GM21360 (cell line): ENCODE measurements at regions not wholly inside any gene's neighbourhood (a gene's known extent, or its start where the extent isn't known, plus 50 kb on each side); places are given as distances from the start of the nearest gene placed in this dataset.

Experiments used
- ATAC-seq: cut with Tn5 transposase; IDR thresholded peaks from one replicate; pipeline ENCODE4 v1.9.1; 2021; ENCODE audit warnings: mild to moderate bottlenecking, moderate library complexity; ENCODE audit not compliant: unreplicated experiment

- ATAC-seq, result no peak
These were observed 471.5 kb downstream of the EPHA4 start for GRCh38 chr2:221100467-221101089.

DNA sequence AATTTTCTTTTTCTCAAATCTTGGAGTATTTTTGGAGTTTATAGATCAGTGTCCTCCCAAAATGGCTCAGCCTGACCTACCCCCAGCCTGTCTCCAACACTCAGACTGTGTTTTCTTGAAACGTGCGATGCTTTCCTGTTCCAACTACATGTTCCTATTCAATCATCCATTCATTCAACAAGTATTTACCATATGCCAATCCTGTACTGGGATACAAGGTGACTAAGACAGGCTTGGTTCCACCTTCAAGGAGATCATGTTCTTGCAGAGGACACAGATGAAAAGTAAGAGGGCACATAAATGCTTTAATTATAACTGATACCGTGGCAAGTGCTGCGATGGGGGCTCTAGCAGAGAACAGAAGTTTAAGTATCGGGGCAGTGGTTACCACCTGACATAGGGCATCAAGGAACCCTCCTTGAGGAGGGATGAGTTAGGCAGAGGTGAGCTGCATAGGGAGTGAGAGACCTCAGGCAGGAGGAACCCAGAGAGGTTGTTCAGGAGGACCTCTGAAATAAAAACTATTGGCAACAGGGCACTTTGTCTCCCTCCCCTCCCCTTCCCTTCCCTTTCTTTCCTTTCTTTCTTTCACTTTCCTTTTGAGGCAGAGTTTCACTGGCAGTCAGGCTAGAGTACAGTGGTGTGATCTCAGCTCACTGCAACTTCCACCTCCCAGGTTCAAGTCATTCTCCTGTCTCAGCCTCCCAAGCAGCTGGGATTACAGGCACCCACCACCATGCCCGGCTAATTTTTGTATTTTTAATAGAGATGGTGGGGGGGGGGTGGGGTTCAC lies 469.0 kb downstream of the EPHA4 start:
- ATAC-seq, result peak; percentile 74

- ATAC-seq, result no peak
These were observed 468.2 kb downstream of the EPHA4 start for GRCh38 chr2:221103930-221104329.

DNA sequence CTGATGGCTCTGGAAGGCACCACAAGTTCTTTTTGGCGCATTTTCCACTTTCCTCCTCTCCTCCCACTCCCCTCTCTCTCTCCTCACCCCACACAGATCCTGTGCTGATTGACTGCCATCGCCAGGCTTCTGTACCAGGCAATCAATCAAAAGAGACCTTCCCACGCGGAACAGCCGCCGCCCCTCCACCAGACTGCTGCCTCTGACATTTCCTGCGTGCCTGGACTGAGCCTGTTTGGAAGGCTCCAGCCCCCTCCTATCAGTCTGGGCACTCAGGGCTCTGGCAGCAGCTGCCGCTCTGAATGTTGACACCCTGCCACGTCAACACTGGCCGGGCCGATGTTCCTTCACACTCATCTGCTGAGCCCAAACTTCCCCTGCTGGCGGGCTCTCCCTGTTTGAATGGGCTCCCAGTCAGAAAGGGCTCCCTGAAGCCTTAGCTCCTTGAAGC lies 467.7 kb downstream of the EPHA4 start:
- no peak for ATAC-seq

- no peak for ATAC-seq
These were observed 465.9 kb downstream of the EPHA4 start for GRCh38 chr2:221106241-221106640.

DNA sequence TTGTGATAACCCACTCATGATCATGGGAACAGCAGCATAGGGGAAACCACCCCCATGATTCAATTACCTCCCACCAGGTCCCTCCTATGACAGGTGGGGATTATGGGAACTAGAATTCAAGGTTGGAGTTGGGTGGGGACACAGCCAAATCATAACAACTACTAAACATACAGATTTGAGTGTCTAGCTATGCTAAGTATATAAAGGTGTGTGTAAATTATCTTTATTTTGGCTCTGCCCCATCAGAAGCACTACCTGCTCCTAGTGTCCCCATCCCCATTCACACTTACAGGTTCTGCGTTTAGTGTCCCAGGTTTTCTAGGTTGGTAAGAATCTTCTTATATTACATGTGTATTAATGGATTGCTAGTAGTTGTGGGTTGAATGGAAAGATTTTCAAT lies 464.7 kb downstream of the EPHA4 start:
- ATAC-seq, result no peak

DNA sequence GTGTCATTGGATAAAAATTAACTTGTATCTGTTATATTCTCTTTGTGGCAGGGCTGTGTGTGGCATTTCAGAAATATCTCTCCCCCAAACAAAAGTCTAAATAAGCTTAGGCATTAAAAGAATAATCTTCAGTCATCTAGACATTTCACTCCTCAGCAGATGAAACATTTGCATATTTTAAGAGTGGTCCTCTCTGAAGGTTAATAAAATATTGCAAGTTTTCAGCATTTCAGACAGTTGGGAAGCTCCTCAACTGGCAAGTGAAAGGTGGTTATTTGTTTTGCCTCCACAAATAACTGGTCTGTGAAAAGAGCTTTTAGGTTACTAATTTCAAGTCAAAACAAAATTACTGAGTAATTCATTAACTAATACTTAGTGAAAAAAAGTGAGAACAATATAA lies 462.6 kb downstream of the EPHA4 start:
- ATAC-seq, result no peak

DNA sequence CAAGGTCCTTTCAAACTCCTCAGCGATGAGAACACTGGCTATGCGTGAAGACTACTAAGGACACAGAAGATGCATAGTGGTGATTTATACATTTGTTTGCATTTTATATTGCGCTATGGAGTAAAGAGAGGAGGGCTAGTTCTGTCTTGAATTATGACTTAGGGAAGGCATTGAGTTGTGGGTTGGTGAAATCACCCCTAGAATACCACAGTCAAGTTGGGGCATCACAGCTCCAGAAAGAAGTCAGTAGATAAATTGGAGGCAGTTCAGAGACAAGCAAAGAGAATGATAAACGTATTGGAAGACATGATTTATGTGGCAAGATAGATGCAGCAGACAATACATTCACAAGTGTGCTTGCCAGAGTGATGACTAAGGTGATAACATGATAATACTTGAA lies 460.4 kb downstream of the EPHA4 start:
- ATAC-seq, result no peak

GRCh38 chr2:221112744-221113143 lies 459.4 kb downstream of the EPHA4 start:
- ATAC-seq, result no peak

DNA sequence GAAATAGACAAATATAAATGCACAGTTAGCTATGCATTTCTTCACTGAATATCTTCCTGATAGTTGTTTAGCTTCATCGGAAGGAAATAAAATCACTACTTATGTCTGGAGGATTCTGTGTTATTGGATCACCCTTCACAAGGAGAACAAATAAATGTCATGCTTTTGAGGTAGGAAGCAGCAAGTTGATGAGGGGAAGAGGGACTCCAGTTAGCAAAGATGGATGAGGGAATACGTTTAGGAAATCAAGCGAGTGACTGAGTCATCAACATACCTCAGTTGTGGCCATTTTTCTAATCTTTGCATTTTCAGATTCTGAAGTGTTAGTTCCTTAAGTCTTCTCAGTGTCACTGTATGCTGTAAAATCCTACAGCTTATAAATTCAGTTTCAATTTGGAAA lies 456.2 kb downstream of the EPHA4 start:
- ATAC-seq, result no peak

DNA sequence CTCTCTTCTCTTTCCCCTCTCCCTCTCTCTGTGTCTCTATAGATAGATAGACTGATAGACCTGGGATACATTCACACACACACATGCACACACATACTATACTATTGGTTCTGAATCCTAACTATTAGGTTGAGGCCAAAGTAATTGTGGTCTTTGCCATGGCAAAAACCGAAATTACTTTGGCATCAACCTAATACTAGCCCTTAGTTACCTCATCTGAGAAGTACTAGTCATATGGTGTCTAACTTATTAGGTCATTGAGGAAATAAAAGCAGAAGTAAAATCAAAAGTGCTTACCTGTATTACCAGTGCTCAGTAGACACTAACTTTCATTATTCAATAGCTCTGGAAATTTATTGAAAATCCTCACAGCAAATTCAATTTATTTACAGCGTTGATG lies 451.5 kb downstream of the EPHA4 start:
- peak; percentile 82 for ATAC-seq

DNA sequence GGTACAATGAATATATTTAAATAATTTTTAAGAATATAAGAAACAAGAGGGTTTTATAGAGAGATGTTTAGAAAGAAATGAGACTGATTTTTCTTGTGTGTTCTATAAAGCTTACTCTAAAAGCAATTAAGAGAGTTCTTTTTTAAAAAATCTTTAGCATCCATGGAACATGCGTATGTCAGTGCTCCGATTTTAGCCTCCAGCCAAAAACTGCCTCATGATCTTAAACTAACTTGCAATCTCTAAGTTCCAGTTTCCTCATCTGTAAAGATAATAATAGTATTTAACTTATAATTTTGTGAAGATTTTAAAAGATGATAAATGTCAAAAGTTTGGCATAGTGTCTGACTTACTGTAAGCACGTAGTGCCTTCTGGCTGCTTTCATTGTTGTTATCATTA lies 448.7 kb downstream of the EPHA4 start:
- no peak for ATAC-seq

DNA sequence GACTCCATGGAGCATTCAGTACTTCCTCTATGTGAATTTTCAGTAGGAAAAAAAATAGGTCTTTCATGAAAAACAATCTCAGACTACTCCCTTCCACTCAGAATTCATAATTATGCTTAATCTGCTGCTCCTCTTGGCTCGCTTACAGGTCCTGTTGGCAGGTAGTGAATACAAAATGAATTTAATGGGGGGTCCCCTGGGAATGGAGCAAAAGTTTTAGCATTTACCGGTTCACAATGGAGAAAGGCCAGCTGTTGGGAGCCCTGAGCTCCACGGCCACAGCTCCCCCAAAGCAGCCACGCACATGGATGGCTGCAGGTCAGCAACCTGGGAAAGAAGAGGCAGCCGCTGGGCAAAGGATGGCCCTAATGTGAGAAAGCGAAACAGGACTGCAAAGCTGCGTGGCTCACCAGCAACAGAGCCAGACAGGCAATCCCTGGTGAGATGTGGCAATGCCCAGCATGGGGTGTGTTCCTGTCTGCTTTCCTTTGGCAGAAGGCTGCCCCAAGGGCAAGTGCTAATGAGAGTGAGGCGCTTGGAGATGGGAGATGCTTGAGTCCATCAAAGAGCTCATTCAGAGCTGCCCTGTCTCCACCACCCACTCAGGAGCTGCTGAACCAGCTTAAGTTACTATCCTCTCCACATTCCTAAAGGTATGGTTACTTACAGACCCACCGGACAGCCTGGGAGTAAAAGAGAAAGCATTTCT lies 447.4 kb downstream of the EPHA4 start:
- ATAC-seq, result no peak

- ATAC-seq, result no peak
These were observed 446.4 kb downstream of the EPHA4 start for GRCh38 chr2:221125691-221126090.

- ATAC-seq, result no peak
These were observed 442.4 kb downstream of the EPHA4 start for GRCh38 chr2:221129657-221130056.

GRCh38 chr2:221130431-221130830 lies 441.7 kb downstream of the EPHA4 start:
- ATAC-seq, result no peak

- ATAC-seq, result no peak
These were observed 438.2 kb downstream of the EPHA4 start for GRCh38 chr2:221133941-221134340.

- no peak for ATAC-seq
These were observed 437.4 kb downstream of the EPHA4 start for GRCh38 chr2:221134718-221135117.

DNA sequence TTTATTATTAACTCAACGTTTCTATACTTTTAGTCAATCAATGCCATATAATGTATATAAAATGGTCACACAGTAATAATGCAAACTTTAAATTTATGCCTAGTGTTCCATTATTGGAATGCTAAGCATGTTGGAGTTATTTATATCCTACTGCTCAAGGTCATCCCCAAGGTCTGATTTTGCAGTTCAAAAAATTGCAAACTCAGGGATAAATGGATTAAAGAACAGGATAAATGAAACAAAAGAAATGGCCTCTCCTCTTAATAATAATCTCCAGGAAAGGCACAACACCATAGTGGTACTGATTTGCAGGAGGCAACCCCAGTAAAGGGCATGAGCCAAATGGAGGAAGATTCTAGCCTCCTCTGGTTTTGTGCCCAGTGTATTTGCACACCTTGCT lies 436.4 kb downstream of the EPHA4 start:
- no peak for ATAC-seq

- peak; percentile 70 for ATAC-seq
These were observed 434.7 kb downstream of the EPHA4 start for GRCh38 chr2:221137385-221137784.

DNA sequence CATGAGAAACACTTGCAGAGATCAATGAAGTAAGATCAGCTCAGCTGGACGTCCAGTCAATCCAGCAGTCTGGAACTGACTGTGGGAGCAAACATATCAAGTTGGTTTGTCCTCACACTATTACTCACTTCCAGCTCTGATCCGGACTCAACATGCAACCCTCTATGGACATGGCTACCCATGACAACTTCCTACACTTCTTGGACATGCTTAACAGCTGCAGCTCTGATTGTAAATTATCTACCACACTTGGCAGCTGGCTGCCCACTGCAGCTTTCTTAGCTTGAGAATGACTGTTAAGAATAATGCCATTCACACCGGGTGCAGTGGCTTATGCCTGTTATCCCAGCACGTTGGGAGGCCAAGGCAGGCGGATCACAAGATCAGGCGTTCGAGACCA lies 429.8 kb downstream of the EPHA4 start:
- ATAC-seq, result no peak

- ATAC-seq, result no peak
These were observed 428.9 kb downstream of the EPHA4 start for GRCh38 chr2:221143231-221143630.
